ENCODE measurements at regions not wholly inside any gene's neighbourhood (a gene's known extent, or its start where the extent isn't known, plus 50 kb on each side); places are given as distances from the start of the nearest gene placed in this dataset.

DNA sequence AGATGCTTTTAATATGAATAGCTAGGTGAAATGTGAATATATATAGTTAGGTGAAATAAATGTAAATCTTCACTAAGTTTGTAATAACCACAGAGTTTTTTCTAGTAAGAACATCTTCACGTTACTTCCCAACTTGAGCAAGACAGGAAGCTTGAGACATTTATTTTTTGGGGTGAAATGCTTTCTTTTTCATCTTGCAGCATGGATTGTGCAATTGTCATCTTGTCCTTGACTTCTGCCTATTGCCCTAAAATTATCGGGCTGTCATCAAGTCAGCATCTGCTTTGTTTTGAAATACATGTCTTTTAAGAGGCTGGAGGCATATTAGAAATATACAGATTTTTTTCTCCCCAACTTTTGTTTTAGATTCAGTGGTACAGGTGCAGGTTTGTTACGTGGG lies 433.9 kb downstream of the PCNX1 start:
- no peaks in the 10 kb centered on the region for H3K36me3 ChIP-seq (replicated peaks in 1 of 2; ENCODE audit: insufficient read depth in 1 of 2, low read depth in 2 of 2)
- no peak for ATAC-seq
- H3K4me1 ChIP-seq, result peaks cover 26% of the 10 kb centered on the region
- peak in 1 of 4 donors; percentile 26 for DNase-seq
- peak overlapping the region in 1 of 4 donors; percentile 25 for H3K27ac ChIP-seq
- H3K27me3 ChIP-seq, result no peaks in the 10 kb centered on the region
- WGBS, 2 donors, result 70 to 88% methylated on average over 3 of the region's 3 CpGs
- intact Hi-C loops (cut with DNase I), result no loop called here
- no peak overlapping the region for H3K4me3 ChIP-seq
- H3K9me3 ChIP-seq, result no peaks in the 10 kb centered on the region
- TF ChIP-seq, protein P1, sequence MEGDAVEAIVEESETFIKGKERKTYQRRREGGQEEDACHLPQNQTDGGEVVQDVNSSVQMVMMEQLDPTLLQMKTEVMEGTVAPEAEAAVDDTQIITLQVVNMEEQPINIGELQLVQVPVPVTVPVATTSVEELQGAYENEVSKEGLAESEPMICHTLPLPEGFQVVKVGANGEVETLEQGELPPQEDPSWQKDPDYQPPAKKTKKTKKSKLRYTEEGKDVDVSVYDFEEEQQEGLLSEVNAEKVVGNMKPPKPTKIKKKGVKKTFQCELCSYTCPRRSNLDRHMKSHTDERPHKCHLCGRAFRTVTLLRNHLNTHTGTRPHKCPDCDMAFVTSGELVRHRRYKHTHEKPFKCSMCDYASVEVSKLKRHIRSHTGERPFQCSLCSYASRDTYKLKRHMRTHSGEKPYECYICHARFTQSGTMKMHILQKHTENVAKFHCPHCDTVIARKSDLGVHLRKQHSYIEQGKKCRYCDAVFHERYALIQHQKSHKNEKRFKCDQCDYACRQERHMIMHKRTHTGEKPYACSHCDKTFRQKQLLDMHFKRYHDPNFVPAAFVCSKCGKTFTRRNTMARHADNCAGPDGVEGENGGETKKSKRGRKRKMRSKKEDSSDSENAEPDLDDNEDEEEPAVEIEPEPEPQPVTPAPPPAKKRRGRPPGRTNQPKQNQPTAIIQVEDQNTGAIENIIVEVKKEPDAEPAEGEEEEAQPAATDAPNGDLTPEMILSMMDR (IDR thresholded peaks at IDR 0.05), result no peak
- no peak for TF ChIP-seq POLR2A (IDR thresholded peaks at IDR 0.05)

DNA sequence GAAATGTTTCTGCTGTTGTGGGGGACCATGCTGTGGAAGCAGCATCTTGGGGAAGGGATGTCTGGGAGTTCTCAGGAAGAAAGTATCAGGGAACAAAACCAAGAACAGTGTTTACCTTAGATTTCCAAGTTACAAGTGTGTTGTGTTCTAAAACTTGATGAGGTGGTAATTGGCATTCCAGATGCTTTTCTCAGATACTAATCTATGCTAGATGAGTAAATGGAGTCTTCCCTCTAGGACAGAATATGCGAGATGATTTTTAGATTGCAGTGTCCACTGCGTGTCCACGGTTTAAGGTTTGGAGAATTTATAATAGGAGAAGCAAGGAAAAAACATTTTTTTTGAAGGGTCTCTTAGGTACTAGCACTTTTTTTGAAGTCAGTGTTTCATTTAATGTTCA lies 436.5 kb downstream of the PCNX1 start:
- H3K27me3 ChIP-seq, result no peaks in the 10 kb centered on the region
- no peak overlapping the region for H3K27ac ChIP-seq
- H3K9me3 ChIP-seq, result no peaks in the 10 kb centered on the region
- WGBS, 2 donors, result 90 to 93% methylated on average over 3 of the region's 3 CpGs
- no peak for TF ChIP-seq POLR2A (IDR thresholded peaks at IDR 0.05)
- TF ChIP-seq, protein P1 (IDR thresholded peaks at IDR 0.05), result no peak
- intact Hi-C loops (cut with DNase I), result no loop called here
- peaks cover 26% of the 10 kb centered on the region for H3K4me1 ChIP-seq
- ATAC-seq, result no peak
- no peaks in the 10 kb centered on the region for H3K36me3 ChIP-seq (replicated peaks in 1 of 2; ENCODE audit: insufficient read depth in 1 of 2, low read depth in 2 of 2)
- no peak overlapping the region for H3K4me3 ChIP-seq
- DNase-seq, result no peak

DNA sequence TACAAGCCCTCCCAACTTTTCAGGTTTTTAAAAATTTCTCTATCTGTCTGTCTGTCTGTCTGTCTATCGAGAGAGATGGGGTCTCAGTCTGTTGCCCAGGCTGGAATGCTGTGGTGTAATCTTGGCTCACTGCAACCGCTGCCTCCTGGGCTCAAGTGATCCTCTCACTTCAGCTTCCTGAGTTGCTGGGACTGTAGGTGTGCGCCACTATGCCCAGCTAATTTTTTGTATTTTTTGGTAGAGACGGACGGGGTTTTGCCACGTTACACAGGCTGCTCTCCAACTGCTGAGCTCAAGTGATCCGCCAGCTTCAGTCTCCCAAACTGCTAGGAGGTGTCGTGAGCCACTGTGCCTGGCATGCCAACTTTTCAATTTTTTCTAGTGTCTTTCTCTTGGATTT lies 437.2 kb downstream of the PCNX1 start:
- no peak overlapping the region for H3K4me3 ChIP-seq
- intact Hi-C loops (cut with DNase I), result no loop called here
- TF ChIP-seq, protein P1 (IDR thresholded peaks at IDR 0.05), result no peak
- no peak for TF ChIP-seq POLR2A (IDR thresholded peaks at IDR 0.05)
- DNase-seq, result no peak
- H3K9me3 ChIP-seq, result no peaks in the 10 kb centered on the region
- H3K36me3 ChIP-seq (replicated peaks in 1 of 2; ENCODE audit: insufficient read depth in 1 of 2, low read depth in 2 of 2), result no peaks in the 10 kb centered on the region
- WGBS, 2 donors, result 93 to 96% methylated on average over 8 of the region's 8 CpGs
- H3K27me3 ChIP-seq, result no peaks in the 10 kb centered on the region
- H3K27ac ChIP-seq, result no peak overlapping the region
- H3K4me1 ChIP-seq, result peaks cover 23% of the 10 kb centered on the region
- ATAC-seq, result no peak

DNA sequence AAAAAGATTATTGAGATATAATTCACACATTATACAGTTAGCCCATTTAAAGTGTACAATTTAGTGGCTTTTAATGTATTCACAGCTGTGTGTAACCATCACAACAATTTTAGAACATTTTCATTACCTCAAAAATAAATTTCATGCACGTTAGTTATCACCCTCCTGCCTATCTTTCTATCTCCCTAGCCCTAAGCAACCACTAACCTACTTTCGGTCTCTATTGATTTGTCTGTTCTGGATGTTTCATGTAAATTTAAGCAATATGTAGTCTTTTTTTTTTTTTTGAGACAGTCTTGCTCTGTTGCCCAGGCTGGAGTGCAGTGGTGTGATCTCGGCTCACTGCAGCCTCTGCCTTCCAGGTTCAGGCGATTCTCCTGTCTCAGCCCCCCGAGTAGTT lies 439.4 kb downstream of the PCNX1 start:
- Histone ChIP-seq H3K4me3 (no peak overlapping the region), H3K9me3 (no peaks in the 10 kb centered on the region), H3K36me3 (replicated peaks in 1 of 2; ENCODE audit: insufficient read depth in 1 of 2, low read depth in 2 of 2) (no peaks in the 10 kb centered on the region), H3K4me1 (peaks cover 8% of the 10 kb centered on the region), H3K27me3 (no peaks in the 10 kb centered on the region), H3K27ac (no peak overlapping the region)
- TF ChIP-seq, protein P1 (IDR thresholded peaks at IDR 0.05), result no peak
- no peak for TF ChIP-seq POLR2A (IDR thresholded peaks at IDR 0.05)
- 95 to 99% methylated on average over 5 of the region's 5 CpGs for WGBS, 2 donors
- intact Hi-C loops (cut with DNase I), result no loop called here
- ATAC-seq, result no peak
- no peak for DNase-seq

DNA sequence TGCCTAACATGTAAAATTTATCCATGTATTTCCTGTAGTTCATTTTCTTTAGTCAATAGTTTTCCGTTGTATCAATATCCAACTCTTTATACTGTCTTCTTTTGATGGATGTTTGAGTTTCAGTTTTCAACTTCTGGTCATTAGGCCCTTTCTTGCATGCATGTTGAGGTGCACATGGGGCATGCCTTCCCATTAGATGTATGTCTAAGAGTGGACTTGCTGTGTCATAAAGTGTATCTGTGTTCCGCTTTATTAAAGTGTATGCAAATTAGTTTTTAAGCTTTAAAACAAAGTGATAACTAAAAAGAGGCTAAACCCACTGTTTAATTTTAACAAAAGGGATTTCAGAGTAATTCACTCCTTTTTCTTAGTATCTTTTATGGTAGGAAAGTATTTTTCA lies 441.1 kb downstream of the PCNX1 start:
- TF ChIP-seq, protein P1 (IDR thresholded peaks at IDR 0.05), result no peak
- TF ChIP-seq POLR2A (IDR thresholded peaks at IDR 0.05), result no peak
- intact Hi-C loops (cut with DNase I), result no loop called here
- DNase-seq (no peak), ATAC-seq (no peak)
- Histone ChIP-seq H3K9me3 (no peaks in the 10 kb centered on the region), H3K36me3 (replicated peaks in 1 of 2; ENCODE audit: insufficient read depth in 1 of 2, low read depth in 2 of 2) (no peaks in the 10 kb centered on the region), H3K27me3 (no peaks in the 10 kb centered on the region), H3K27ac (no peak overlapping the region), H3K4me3 (no peak overlapping the region), H3K4me1 (no peaks in the 10 kb centered on the region)
- 95 to 96% methylated on average over 2 of the region's 2 CpGs for WGBS, 2 donors

Data from body of pancreas (tissue), 4 donors.